MM.1S (cell line): ENCODE measurements at regions not wholly inside any gene's neighbourhood (a gene's known extent, or its start where the extent isn't known, plus 50 kb on each side); places are given as distances from the start of the nearest gene placed in this dataset.

ENCODE experiments used
- CTCF ChIP-seq: fragments of 300-600 bp; sonication (generic); IDR thresholded peaks from 2 replicates; pipeline ENCODE4 v1.5.1; 2016; ENCODE audit warnings: antibody characterized with exemption, low read length, mixed read lengths
- EZH2 ChIP-seq: fragments of 300-600 bp; sonication (generic); optimal IDR thresholded peaks from 2 replicates; pipeline ENCODE3; 2017; ENCODE audit warnings: low read depth, mild to moderate bottlenecking, antibody characterized with exemption, low read length, mixed read lengths

- TF ChIP-seq CTCF (no peak), EZH2 (no peak)
Observed at GRCh38 chr3:67788396-67788795, 134.0 kb upstream of the SUCLG2 start.
